Activated CD4-positive, alpha-beta T cell treated with anti-CD3 and anti-CD28 coated beads, Interleukin-2, amount 10 ng/mL, durations not matched to agents 7 days and 5 days (primary cell): ENCODE measurements at regions not wholly inside any gene's neighbourhood (a gene's known extent, or its start where the extent isn't known, plus 50 kb on each side); places are given as distances from the start of the nearest gene placed in this dataset.

Experiments
- CTCF ChIA-PET: fragments of 350-600 bp; sonication (Branson Sonifier 250); formaldehyde crosslinking; loops from one replicate; lab custom pipeline; 2021; ENCODE audit warnings: antibody characterized with exemption; lab: Charles Lee
- POLR2A ChIA-PET: fragments of 350-600 bp; sonication (Branson Sonifier 250); formaldehyde crosslinking; loops from one replicate; lab custom pipeline; 2021; ENCODE audit warnings: antibody characterized with exemption; lab: Charles Lee
- DNase-seq: peaks from one replicate; pipeline ENCODE4 v3.0.0-alpha.2; 2020
- H3K27ac Mint-ChIP-seq: one replicate; pipeline ENCODE4 v1.8.0; 2021; ENCODE audit warnings: mild to moderate bottlenecking, moderate library complexity, mixed read lengths
- H3K27me3 Mint-ChIP-seq: one replicate; pipeline ENCODE4 v1.8.0; 2021; ENCODE audit warnings: mixed read lengths
- H3K36me3 Mint-ChIP-seq: one replicate; pipeline ENCODE4 v1.8.0; 2021; ENCODE audit warnings: low read depth, mixed read lengths
- H3K4me1 Mint-ChIP-seq: one replicate; pipeline ENCODE4 v1.8.0; 2021; ENCODE audit warnings: mixed read lengths
- H3K4me3 Mint-ChIP-seq: one replicate; pipeline ENCODE4 v1.8.0; 2021; ENCODE audit warnings: mild to moderate bottlenecking, moderate library complexity, mixed read lengths
- H3K9me3 Mint-ChIP-seq: one replicate; pipeline ENCODE4 v1.8.0; 2021; ENCODE audit warnings: mixed read lengths

DNA sequence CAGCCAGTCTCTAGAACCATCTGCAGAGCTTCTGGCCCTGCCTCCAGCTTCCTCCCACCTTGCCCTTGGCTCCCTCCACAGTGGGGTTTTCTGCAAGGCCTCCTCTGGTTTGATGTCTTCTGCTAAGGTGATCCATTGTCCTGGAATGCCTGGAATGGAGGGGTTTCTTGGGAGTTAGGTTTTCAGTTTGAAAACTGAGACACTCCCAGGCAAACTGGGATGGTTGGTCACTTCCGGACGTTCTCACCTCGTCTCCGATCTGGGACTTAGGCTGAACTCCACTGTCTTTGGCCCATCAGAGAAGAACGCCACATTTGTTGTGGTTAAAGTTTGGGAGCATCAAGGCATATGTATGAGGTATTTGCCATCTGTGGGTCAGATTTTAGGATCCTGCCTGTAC lies 77.4 kb upstream of the KLHL25 start:
- no peaks in the 10 kb centered on the region for H3K36me3 Mint-ChIP-seq
- POLR2A ChIA-PET = no interaction called here
- H3K27ac Mint-ChIP-seq = no peak overlapping the region
- no peaks in the 10 kb centered on the region for H3K9me3 Mint-ChIP-seq
- no peak for DNase-seq
- no peaks in the 10 kb centered on the region for H3K4me1 Mint-ChIP-seq
- CTCF ChIA-PET = no interaction called here
- H3K4me3 Mint-ChIP-seq = no peak overlapping the region
- peaks cover 21% of the 10 kb centered on the region for H3K27me3 Mint-ChIP-seq

DNA sequence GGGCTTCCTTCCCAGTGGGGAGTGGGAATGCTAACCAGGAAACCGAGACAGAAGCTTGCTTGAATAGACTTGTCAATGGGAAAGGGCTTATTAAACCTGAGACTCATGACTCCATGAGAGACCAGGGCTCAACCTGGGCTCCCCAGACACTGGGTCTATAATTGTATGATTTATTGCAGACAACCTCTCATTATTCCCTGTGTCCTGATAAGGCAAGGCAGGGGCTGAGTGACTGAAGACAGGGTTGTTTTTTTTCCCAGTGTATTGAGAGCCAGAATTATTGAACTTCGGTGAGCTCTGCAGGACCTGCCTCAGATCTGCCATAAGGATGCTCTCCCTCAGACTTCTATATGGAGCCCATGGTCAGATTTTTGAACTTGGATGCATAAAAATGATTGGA lies 79.5 kb upstream of the KLHL25 start:
- POLR2A ChIA-PET = no interaction called here
- CTCF ChIA-PET = interaction anchor here (0.9 to 1.0 kb wide), 2 partner anchors 13 to 16 kb away, joined by 3 read pairs; no protein-coding TSS in a partner anchor
- Mint-ChIP-seq H3K4me3 (no peak overlapping the region), H3K27me3 (peaks cover 29% of the 10 kb centered on the region), H3K27ac (no peak overlapping the region), H3K9me3 (no peaks in the 10 kb centered on the region), H3K36me3 (no peaks in the 10 kb centered on the region), H3K4me1 (no peaks in the 10 kb centered on the region)
- no peak for DNase-seq

DNA sequence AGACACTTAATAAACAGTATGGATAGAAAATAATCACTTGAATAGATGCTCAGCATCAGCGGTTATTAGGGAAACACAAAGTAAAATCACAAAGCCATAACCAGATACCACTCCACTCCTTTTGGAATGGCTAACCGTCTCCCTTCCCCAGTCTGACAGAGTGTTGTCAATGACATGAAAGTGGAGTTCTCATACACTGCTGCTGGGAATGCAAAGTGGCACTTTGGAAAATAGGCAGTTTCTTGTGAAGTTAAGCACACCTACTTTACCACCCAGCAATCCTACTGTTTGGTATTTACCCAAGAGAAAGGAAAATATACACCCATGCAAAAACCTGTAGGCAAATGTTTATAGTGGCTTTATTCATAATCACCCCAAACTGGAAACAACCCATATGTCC lies 81.0 kb upstream of the KLHL25 start:
- ChIA-PET CTCF (no interaction called here), POLR2A (no interaction called here)
- Mint-ChIP-seq H3K4me3 (no peak overlapping the region), H3K4me1 (no peaks in the 10 kb centered on the region), H3K27me3 (peaks cover 34% of the 10 kb centered on the region), H3K9me3 (no peaks in the 10 kb centered on the region), H3K36me3 (no peaks in the 10 kb centered on the region), H3K27ac (no peak overlapping the region)
- DNase-seq = no peak

DNA sequence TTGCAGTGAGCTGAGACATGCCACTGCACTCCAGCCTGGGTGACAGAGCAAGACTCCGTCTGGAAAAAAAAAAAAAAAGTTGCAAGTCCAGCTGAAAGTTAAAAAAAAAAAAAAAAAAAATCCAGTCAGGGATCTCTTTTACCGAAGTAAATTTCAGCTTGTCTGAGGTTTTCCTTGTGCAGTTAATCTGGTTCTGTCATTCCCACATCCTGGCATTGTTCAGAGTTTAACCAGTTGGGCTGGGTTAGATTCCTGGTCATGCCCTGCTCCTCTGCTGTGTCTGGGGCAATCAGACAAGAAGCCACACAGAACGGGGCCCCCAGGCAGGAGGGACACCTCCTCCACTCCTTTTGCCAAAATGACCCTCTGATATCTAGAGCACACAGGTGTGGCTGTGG lies 84.1 kb upstream of the KLHL25 start:
- H3K36me3 Mint-ChIP-seq = no peaks in the 10 kb centered on the region
- no peaks in the 10 kb centered on the region for H3K4me1 Mint-ChIP-seq
- no peak overlapping the region for H3K4me3 Mint-ChIP-seq
- no peaks in the 10 kb centered on the region for H3K9me3 Mint-ChIP-seq
- ChIA-PET POLR2A (no interaction called here), CTCF (interaction anchor here (0.6 kb wide), 1 partner anchor 32 kb away, joined by 3 read pairs; no protein-coding TSS in a partner anchor)
- no peak overlapping the region for H3K27ac Mint-ChIP-seq
- DNase-seq = no peak
- peaks cover 33% of the 10 kb centered on the region for H3K27me3 Mint-ChIP-seq

DNA sequence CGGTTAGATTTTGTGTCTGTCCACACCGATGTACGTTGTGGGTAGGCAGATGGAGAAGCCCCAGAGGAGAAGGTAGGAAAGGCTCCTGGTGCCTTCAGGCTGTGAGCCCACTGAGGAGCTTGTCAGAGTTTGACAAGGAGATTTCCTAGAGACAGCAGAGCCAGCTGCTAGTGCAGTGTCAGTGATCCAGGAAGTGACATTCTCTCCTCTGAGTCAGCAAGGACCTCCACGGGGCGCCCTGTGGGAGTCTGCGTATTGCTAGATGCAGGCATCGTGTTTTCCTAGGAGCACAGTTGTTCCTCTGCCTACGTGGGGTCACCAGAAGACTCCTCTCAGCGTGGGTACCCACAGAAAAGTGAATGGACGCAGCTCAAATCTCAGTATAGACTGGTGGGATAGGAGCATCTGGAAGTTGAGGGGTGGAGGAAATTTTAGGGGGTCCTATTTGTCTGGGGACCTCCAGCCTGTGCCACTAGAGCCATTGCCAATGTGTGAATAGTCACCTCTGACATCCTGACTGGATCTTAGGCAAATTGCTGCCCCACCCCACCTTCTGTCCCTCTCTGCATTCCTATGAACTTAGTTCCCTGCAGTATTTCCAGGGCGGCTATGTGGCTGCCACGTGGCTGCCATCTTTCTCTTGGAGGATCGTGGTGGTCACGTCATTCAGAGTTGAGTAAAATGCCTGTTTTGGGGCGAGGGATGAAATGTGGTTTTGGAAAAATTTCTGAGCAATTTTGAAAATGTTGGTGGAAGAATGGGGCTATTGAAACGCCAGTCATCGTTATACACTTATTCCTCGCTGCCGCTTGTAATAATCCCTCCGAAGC lies 84.8 kb upstream of the KLHL25 start:
- Mint-ChIP-seq H3K36me3 (no peaks in the 10 kb centered on the region), H3K27ac (no peak overlapping the region), H3K4me3 (no peak overlapping the region), H3K9me3 (no peaks in the 10 kb centered on the region), H3K4me1 (no peaks in the 10 kb centered on the region), H3K27me3 (peaks cover 31% of the 10 kb centered on the region)
- ChIA-PET CTCF (interaction anchor here (0.6 kb wide), 1 partner anchor 31 kb away, joined by 3 read pairs; no protein-coding TSS in a partner anchor), POLR2A (no interaction called here)
- DNase-seq = no peak

DNA sequence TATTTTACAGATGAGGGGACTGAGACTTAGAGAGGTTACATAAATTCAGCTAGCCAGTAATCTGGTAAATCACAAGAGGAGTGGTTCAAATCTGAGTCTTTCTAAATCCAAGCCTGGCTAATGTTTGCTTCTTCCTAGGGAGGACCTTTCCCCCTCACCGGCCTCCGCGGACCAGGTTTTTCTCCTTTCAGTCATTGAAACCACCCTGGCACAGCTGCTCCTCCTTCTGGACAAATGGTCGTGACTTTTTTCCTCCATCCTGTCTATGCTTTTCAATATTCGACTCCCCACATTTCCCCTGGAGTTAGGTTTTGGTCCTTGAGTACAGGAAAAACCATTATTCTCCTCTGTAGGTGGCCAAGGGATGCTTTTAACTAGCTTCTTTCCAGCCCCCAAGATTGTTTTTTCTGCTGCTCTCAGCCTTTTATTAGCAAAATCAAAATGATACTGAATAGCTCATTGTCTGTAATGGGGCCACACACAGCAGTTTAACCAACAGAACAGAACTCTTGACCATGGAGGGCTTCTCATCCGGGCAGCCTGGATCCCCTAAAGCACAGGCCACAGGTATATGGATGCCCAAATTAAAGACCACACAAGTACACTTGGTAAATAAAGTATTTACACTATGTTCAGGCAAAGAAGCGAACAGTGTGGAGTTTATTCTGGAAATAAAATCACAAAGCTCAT lies 85.9 kb upstream of the KLHL25 start:
- Mint-ChIP-seq H3K27me3 (peaks cover 26% of the 10 kb centered on the region), H3K36me3 (no peaks in the 10 kb centered on the region), H3K9me3 (no peaks in the 10 kb centered on the region), H3K27ac (no peak overlapping the region), H3K4me1 (no peaks in the 10 kb centered on the region), H3K4me3 (no peak overlapping the region)
- ChIA-PET CTCF (no interaction called here), POLR2A (no interaction called here)
- DNase-seq = no peak

DNA sequence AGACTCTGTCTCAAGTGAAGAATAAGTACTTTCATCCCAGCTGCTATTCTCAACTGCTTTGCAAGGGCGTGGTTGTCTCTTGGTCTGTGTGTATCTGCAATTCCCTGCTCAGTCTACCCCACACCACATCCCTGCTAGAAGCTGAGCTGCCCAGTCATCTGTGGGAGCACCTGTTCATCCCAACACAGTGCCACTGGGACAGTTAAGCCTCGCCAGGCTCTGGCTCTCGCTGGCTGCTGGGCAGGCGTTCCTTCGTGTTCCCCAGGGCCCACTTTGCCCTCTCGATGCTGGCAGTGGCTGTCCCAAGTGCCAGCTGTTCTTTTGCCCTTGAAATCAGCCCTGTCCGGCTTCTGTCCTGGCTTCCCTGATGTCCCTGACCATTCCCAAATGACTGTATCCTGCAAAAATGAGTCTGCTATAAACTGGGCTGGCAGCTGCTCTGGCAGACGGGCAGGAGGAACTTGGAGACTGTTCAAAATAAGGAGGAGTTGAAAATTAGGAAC lies 91.6 kb upstream of the KLHL25 start:
- no peaks in the 10 kb centered on the region for H3K9me3 Mint-ChIP-seq
- H3K4me3 Mint-ChIP-seq = no peak overlapping the region
- POLR2A ChIA-PET = interaction anchor here (0.6 kb wide), 1 partner anchor 10 kb away, joined by 3 read pairs; no protein-coding TSS in a partner anchor
- no peaks in the 10 kb centered on the region for H3K36me3 Mint-ChIP-seq
- DNase-seq = no peak
- H3K27me3 Mint-ChIP-seq = peaks cover 2% of the 10 kb centered on the region
- CTCF ChIA-PET = no interaction called here
- no peak overlapping the region for H3K27ac Mint-ChIP-seq
- H3K4me1 Mint-ChIP-seq = no peaks in the 10 kb centered on the region

DNA sequence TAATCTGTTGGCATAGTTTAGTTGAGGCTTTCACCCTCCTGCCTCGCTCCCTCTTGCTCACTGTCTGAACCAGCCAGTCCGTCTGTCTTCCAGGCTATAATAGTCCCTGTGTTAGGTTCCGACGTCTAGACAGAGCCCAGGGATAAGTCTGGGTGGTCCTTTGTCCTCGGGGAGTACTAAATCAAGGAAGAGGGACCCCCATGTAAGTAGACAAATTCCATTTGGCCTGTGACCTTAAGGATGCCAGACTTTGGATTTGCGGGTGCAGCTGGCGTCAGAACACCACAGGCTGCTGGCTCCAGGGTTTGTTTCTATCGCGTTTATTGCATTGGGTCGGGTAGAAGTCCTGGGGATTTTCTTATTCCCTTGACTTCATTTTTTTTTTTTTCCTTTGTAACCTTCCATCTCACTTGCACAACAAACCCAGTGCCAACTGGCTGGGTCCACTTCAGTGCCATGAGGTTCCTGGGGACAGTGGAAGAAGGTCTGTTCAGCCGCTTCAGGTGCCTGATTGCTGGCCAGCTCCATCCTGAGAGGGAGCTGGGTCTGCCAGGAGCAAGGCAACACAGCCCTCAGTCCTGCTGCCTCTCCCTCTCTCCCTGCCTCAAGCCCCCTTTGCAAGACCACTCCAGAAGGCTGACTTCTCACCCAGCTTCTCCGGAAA lies 95.4 kb upstream of the KLHL25 start:
- no peaks in the 10 kb centered on the region for H3K36me3 Mint-ChIP-seq
- POLR2A ChIA-PET = no interaction called here
- CTCF ChIA-PET = interaction anchor here (0.8 kb wide), 1 partner anchor 17 kb away, joined by 3 read pairs; no protein-coding TSS in a partner anchor

DNA sequence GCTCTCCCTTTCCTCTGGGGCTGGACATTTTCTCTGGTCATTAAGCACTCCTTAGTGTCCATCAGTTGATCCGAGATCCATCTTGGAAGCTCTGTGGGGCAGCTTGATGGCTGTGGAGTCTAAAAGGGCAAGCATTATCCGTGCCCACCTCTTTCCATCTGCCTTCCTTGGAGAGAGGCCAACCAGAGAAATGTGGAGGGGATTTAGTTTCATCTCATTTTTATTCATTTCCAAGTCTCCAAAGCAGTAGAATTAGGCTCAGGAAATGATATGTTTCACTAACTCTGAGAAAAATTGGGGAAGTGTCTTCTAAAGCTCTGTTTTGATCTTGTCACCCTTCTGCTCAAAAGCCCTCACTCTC lies 95.9 kb upstream of the KLHL25 start:
- ChIA-PET POLR2A (no interaction called here), CTCF (interaction anchor here (0.8 kb wide), 1 partner anchor 18 kb away, joined by 3 read pairs; no protein-coding TSS in a partner anchor)
- peaks cover 4% of the 10 kb centered on the region for H3K27me3 Mint-ChIP-seq
- no peaks in the 10 kb centered on the region for H3K9me3 Mint-ChIP-seq
- DNase-seq = no peak
- no peak overlapping the region for H3K27ac Mint-ChIP-seq
- no peaks in the 10 kb centered on the region for H3K36me3 Mint-ChIP-seq
- H3K4me3 Mint-ChIP-seq = no peak overlapping the region
- H3K4me1 Mint-ChIP-seq = no peaks in the 10 kb centered on the region

More for the DNA sequence above, 95.4 kb upstream of the KLHL25 start:
- Mint-ChIP-seq H3K4me1 (no peaks in the 10 kb centered on the region), H3K9me3 (no peaks in the 10 kb centered on the region), H3K4me3 (no peak overlapping the region), H3K27me3 (peaks cover 4% of the 10 kb centered on the region), H3K27ac (no peak overlapping the region)
- no peak for DNase-seq

DNA sequence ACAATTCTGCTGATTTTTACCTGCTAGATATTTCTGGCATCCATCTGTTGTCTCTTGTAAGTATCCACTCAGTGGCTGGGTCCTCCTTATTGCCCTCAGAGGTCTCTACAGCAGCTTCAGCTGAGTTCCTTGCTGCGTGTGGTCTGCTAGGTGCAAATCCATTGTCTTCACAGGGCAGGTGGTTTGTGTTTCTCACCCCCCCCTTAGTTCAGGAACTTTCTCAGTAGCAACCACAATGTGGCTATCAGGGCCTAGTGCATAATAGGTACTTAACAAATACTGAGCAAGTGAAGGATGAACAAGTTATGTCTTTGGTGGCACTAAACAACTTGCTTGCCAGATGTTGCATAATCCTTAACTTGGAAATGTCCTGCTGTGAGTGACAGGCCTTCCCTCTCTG lies 96.7 kb upstream of the KLHL25 start:
- Mint-ChIP-seq H3K9me3 (peaks cover 2% of the 10 kb centered on the region), H3K27ac (no peak overlapping the region), H3K27me3 (peaks cover 6% of the 10 kb centered on the region), H3K36me3 (no peaks in the 10 kb centered on the region), H3K4me3 (no peak overlapping the region), H3K4me1 (no peaks in the 10 kb centered on the region)
- CTCF ChIA-PET = no interaction called here
- DNase-seq = no peak
- POLR2A ChIA-PET = no interaction called here

DNA sequence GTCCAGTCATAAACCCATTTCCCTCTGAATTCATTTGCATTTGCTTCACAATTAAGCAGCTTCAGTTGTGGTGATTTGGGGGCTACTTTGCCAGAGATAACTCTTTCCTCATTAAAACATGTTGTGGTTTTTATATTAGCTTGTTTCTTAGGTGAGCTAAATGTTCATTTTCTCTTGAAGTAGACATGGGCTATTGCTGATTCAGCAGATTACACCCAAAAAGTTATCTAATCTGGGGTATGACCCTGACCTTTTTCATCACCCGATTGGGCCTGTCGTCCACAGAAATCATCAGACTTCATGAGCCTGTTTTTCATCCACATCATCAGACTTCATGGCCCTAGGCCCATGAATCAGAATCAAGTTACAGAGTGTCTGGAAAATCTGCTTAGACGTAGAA lies 97.5 kb upstream of the KLHL25 start:
- Mint-ChIP-seq H3K4me3 (no peak overlapping the region), H3K27me3 (peaks cover 6% of the 10 kb centered on the region), H3K4me1 (no peaks in the 10 kb centered on the region), H3K36me3 (no peaks in the 10 kb centered on the region), H3K9me3 (peaks cover 4% of the 10 kb centered on the region), H3K27ac (no peak overlapping the region)
- no peak for DNase-seq
- ChIA-PET CTCF (no interaction called here), POLR2A (no interaction called here)

DNA sequence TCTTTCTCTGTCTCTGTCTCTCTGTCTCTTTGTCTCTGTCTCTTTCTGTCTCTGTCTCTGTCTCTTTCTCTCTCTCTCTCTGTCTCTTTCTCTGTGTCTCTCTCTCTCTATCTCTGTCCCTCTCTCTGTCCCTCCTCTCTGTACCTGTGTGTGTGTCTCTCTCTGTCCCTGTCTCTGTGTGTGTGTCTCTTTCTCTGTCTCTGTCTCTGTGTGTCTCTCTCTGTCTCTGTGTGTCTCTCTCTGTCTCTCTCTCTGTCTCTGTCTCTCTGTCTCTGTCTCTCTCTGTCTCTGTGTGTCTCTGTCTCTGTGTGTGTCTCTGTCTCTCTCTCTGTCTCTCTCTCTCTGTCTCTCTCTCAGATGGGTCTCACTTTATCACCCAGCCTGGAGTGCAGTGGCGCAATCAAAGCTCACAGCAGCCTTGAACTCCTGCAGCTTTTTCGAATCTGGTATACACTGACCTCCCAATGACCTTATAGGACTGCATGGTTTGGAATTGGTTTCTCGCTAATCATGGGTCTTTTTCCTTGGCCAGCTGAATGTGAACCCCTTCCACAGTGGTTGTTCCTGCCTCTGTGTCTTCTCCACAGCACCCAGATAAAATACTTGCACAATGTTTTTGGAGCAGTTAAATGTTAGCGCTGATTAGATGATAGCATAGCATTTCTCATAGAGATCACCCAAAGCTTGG lies 102.6 kb upstream of the KLHL25 start:
- H3K4me1 Mint-ChIP-seq = no peaks in the 10 kb centered on the region
- POLR2A ChIA-PET = no interaction called here
- H3K4me3 Mint-ChIP-seq = no peak overlapping the region
- DNase-seq = no peak
- no peak overlapping the region for H3K27ac Mint-ChIP-seq
- CTCF ChIA-PET = no interaction called here
- no peaks in the 10 kb centered on the region for H3K36me3 Mint-ChIP-seq
- peaks cover 9% of the 10 kb centered on the region for H3K27me3 Mint-ChIP-seq
- peaks cover 4% of the 10 kb centered on the region for H3K9me3 Mint-ChIP-seq
